ENCODE measurements at regions not wholly inside any gene's neighbourhood (a gene's known extent, or its start where the extent isn't known, plus 50 kb on each side); places are given as distances from the start of the nearest gene placed in this dataset.

- no peak overlapping the region for H3K4me3 ChIP-seq (ENCODE audit: low read depth, low read length)
- TF ChIP-seq CTCF (IDR thresholded peaks at IDR 0.05; ENCODE audit: low read depth, low read length) = no peak
- H3K27me3 ChIP-seq (ENCODE audit: insufficient read depth, low read depth, severe bottlenecking) = peaks cover 5% of the 10 kb centered on the region
- H3K36me3 ChIP-seq = no peaks in the 10 kb centered on the region
- no peaks in the 10 kb centered on the region for H3K9me3 ChIP-seq (ENCODE audit: severe bottlenecking)
- H3K27ac ChIP-seq = no peak overlapping the region
- no peak for DNase-seq
These were observed 738.1 kb upstream of the TBX3 start for GRCh38 chr12:115421796-115422709.

- no peak overlapping the region for H3K4me3 ChIP-seq (ENCODE audit: low read depth, low read length)
- H3K36me3 ChIP-seq = no peaks in the 10 kb centered on the region
- no peaks in the 10 kb centered on the region for H3K9me3 ChIP-seq (ENCODE audit: severe bottlenecking)
- DNase-seq = no peak
- H3K27me3 ChIP-seq (ENCODE audit: insufficient read depth, low read depth, severe bottlenecking) = peaks cover 5% of the 10 kb centered on the region
- no peak overlapping the region for H3K27ac ChIP-seq
- no peak for TF ChIP-seq CTCF (IDR thresholded peaks at IDR 0.05; ENCODE audit: low read depth, low read length)
These were observed 737.4 kb upstream of the TBX3 start for GRCh38 chr12:115421350-115421749.

- Histone ChIP-seq H3K27me3 (ENCODE audit: insufficient read depth, low read depth, severe bottlenecking) (peaks cover 5% of the 10 kb centered on the region), H3K9me3 (ENCODE audit: severe bottlenecking) (no peaks in the 10 kb centered on the region), H3K4me3 (ENCODE audit: low read depth, low read length) (no peak overlapping the region), H3K27ac (no peak overlapping the region), H3K36me3 (no peaks in the 10 kb centered on the region)
- no peak for DNase-seq
- TF ChIP-seq CTCF (IDR thresholded peaks at IDR 0.05; ENCODE audit: low read depth, low read length) = no peak
These were observed 735.2 kb upstream of the TBX3 start for GRCh38 chr12:115419145-115419646.

- DNase-seq = no peak
- Histone ChIP-seq H3K9me3 (ENCODE audit: severe bottlenecking) (no peaks in the 10 kb centered on the region), H3K36me3 (no peaks in the 10 kb centered on the region), H3K4me3 (ENCODE audit: low read depth, low read length) (no peak overlapping the region), H3K27ac (no peak overlapping the region), H3K27me3 (ENCODE audit: insufficient read depth, low read depth, severe bottlenecking) (peaks cover 4% of the 10 kb centered on the region)
- TF ChIP-seq CTCF (IDR thresholded peaks at IDR 0.05; ENCODE audit: low read depth, low read length) = no peak
These were observed 733.6 kb upstream of the TBX3 start for GRCh38 chr12:115417610-115418009.

GRCh38 chr12:115416869-115417268, 732.9 kb upstream of the TBX3 start:
- no peak overlapping the region for H3K27ac ChIP-seq
- no peak overlapping the region for H3K4me3 ChIP-seq (ENCODE audit: low read depth, low read length)
- no peak for TF ChIP-seq CTCF (IDR thresholded peaks at IDR 0.05; ENCODE audit: low read depth, low read length)
- DNase-seq = no peak
- H3K36me3 ChIP-seq = no peaks in the 10 kb centered on the region
- H3K9me3 ChIP-seq (ENCODE audit: severe bottlenecking) = no peaks in the 10 kb centered on the region
- peaks cover 2% of the 10 kb centered on the region for H3K27me3 ChIP-seq (ENCODE audit: insufficient read depth, low read depth, severe bottlenecking)

All from WERI-Rb-1 (cell line).